ENCODE measurements at regions not wholly inside any gene's neighbourhood (a gene's known extent, or its start where the extent isn't known, plus 50 kb on each side); places are given as distances from the start of the nearest gene placed in this dataset.
"Not testable (repeated sequence)": the region's sequence is repeated elsewhere in the genome, so short reads cannot be mapped to it uniquely, and the experiment has no call there.

DNA sequence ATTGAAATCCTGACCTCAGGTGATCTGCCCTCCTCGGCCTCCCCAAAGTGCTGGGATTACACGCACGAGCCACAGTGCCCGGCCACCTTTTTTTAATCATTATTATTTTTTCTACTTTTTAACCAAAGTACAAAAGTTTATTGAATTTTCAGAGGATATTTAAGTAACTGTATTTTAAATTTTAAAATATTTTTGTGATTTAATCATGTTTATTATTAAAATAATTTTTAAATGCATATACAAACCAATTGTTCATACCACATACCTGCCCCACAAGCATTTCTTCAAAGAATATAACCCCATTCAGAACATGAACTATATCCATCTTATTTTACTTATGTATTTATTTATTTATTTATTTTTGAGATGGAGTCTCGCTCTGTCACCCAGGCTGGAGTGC is 163.6 kb upstream of the MAP2 start:
- H3K4me3 ChIP-seq (ENCODE audit: control insufficient read depth in 2 of 3, extremely low read depth in 1 of 3, insufficient read depth in 2 of 3, low read depth in 1 of 3, low read length in 3 of 3), result no peak overlapping the region
- dilution Hi-C loops (cut with MboI; ENCODE audit: extremely low pct_ligation_motif_present, low sequenced_read_pairs), result no loop called here
- no peak for DNase-seq (ENCODE audit: low read depth, low spot score)
- H3K36me3 ChIP-seq (ENCODE audit: control insufficient read depth in 2 of 2, extremely low read depth in 1 of 2, insufficient read depth in 2 of 2, low read length in 2 of 2), result no peaks in the 10 kb centered on the region
- H2AFZ ChIP-seq (ENCODE audit: control insufficient read depth, low read length), result no peak overlapping the region
- H3K79me2 ChIP-seq (ENCODE audit: control insufficient read depth, insufficient read depth, low read length), result no peaks in the 10 kb centered on the region
- no peaks in the 10 kb centered on the region for H3K9me3 ChIP-seq (ENCODE audit: control insufficient read depth, low read depth, low read length)
- no peaks in the 10 kb centered on the region for H3K9me1 ChIP-seq (ENCODE audit: control insufficient read depth, extremely low read depth, insufficient read depth, low read length)
- no peak for TF ChIP-seq EZH2 (IDR thresholded peaks at IDR 0.05; ENCODE audit: low read length)
- TF ChIP-seq CTCF (optimal IDR thresholded peaks at IDR 0.05 in 1 of 3, IDR thresholded peaks at IDR 0.05 in 1 of 3, conservative IDR thresholded peaks at IDR 0.05 in 1 of 3; ENCODE audit: extremely low read depth in 1 of 3, insufficient read depth in 2 of 3, low read length in 3 of 3), result no peak
- H3K4me1 ChIP-seq (ENCODE audit: control insufficient read depth, extremely low read depth, insufficient read depth, low read length), result no peaks in the 10 kb centered on the region
- H4K20me1 ChIP-seq (ENCODE audit: control insufficient read depth, extremely low read depth, insufficient read depth, low read length), result no peaks in the 10 kb centered on the region
- H3K9ac ChIP-seq (ENCODE audit: control insufficient read depth, extremely low read depth, insufficient read depth, low read length), result no peak overlapping the region
- no peak overlapping the region for H3K27ac ChIP-seq (ENCODE audit: control insufficient read depth, insufficient read depth, low read length)
- no peaks in the 10 kb centered on the region for H3K27me3 ChIP-seq (ENCODE audit: control insufficient read depth, extremely low read depth, insufficient read depth, low read length)
- H3K4me2 ChIP-seq (ENCODE audit: control insufficient read depth, extremely low read depth, insufficient read depth, low read depth, low read length), result no peak overlapping the region
- no peak for FAIRE-seq

DNA sequence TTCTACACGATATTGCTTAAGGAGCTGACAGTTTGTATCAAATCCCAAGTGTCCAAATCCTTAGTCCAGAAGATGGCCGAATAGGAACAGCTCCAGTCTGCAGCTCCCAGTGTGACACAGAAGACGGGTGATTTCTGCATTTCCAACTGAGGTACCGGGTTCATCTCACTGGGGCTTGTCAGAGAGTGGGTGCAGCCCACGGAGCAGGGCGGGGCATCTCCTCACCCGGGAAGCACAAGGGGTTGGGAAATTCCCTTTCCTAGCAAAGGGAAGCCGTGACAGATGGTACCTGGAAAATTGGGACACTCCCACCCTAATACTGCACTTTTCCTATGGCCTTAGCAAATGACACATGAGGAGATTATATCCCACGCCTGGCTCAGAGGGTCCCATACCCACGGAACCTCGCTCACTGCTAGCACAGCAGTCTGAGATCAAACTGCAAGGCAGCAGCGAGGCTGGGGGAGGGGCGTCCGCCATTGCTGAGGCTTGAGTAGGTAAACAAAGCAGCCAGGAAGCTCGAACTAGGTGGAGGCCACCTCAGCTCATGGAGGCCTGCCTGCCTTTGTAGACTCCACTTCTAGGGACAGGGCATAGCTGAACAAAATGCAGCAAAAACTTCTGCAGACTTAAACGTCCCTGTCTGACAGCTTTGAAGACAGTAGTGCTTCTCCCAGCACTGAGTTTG is 162.3 kb upstream of the MAP2 start:
- FAIRE-seq; H3K4me1 ChIP-seq (ENCODE audit: control insufficient read depth, extremely low read depth, insufficient read depth, low read length); H3K9me1 ChIP-seq (ENCODE audit: control insufficient read depth, extremely low read depth, insufficient read depth, low read length); H3K9ac ChIP-seq (ENCODE audit: control insufficient read depth, extremely low read depth, insufficient read depth, low read length); H4K20me1 ChIP-seq (ENCODE audit: control insufficient read depth, extremely low read depth, insufficient read depth, low read length); dilution Hi-C loops (cut with MboI; ENCODE audit: extremely low pct_ligation_motif_present, low sequenced_read_pairs); H3K36me3 ChIP-seq (ENCODE audit: control insufficient read depth in 2 of 2, extremely low read depth in 1 of 2, insufficient read depth in 2 of 2, low read length in 2 of 2); H3K4me3 ChIP-seq (ENCODE audit: control insufficient read depth in 2 of 3, extremely low read depth in 1 of 3, insufficient read depth in 2 of 3, low read depth in 1 of 3, low read length in 3 of 3); H3K9me3 ChIP-seq (ENCODE audit: control insufficient read depth, low read depth, low read length); DNase-seq (ENCODE audit: low read depth, low spot score); H3K79me2 ChIP-seq (ENCODE audit: control insufficient read depth, insufficient read depth, low read length); H2AFZ ChIP-seq (ENCODE audit: control insufficient read depth, low read length); H3K27ac ChIP-seq (ENCODE audit: control insufficient read depth, insufficient read depth, low read length); H3K27me3 ChIP-seq (ENCODE audit: control insufficient read depth, extremely low read depth, insufficient read depth, low read length); H3K4me2 ChIP-seq (ENCODE audit: control insufficient read depth, extremely low read depth, insufficient read depth, low read depth, low read length): not testable (repeated sequence)

GRCh38 chr2:209269024-209269423 is 154.8 kb upstream of the MAP2 start:
- Histone ChIP-seq H3K9me3 (ENCODE audit: control insufficient read depth, low read depth, low read length) (no peaks in the 10 kb centered on the region), H3K4me3 (ENCODE audit: control insufficient read depth in 2 of 3, extremely low read depth in 1 of 3, insufficient read depth in 2 of 3, low read depth in 1 of 3, low read length in 3 of 3) (no peak overlapping the region), H3K36me3 (ENCODE audit: control insufficient read depth in 2 of 2, extremely low read depth in 1 of 2, insufficient read depth in 2 of 2, low read length in 2 of 2) (no peaks in the 10 kb centered on the region), H3K4me2 (ENCODE audit: control insufficient read depth, extremely low read depth, insufficient read depth, low read depth, low read length) (no peak overlapping the region), H4K20me1 (ENCODE audit: control insufficient read depth, extremely low read depth, insufficient read depth, low read length) (no peaks in the 10 kb centered on the region), H3K9ac (ENCODE audit: control insufficient read depth, extremely low read depth, insufficient read depth, low read length) (no peak overlapping the region), H3K27ac (ENCODE audit: control insufficient read depth, insufficient read depth, low read length) (no peak overlapping the region), H3K27me3 (ENCODE audit: control insufficient read depth, extremely low read depth, insufficient read depth, low read length) (no peaks in the 10 kb centered on the region), H3K9me1 (ENCODE audit: control insufficient read depth, extremely low read depth, insufficient read depth, low read length) (no peaks in the 10 kb centered on the region), H3K4me1 (ENCODE audit: control insufficient read depth, extremely low read depth, insufficient read depth, low read length) (no peaks in the 10 kb centered on the region), H2AFZ (ENCODE audit: control insufficient read depth, low read length) (no peak overlapping the region), H3K79me2 (ENCODE audit: control insufficient read depth, insufficient read depth, low read length) (no peaks in the 10 kb centered on the region)
- DNase-seq (ENCODE audit: low read depth, low spot score), result no peak
- TF ChIP-seq EZH2 (IDR thresholded peaks at IDR 0.05; ENCODE audit: low read length) (no peak), CTCF (optimal IDR thresholded peaks at IDR 0.05 in 1 of 3, IDR thresholded peaks at IDR 0.05 in 1 of 3, conservative IDR thresholded peaks at IDR 0.05 in 1 of 3; ENCODE audit: extremely low read depth in 1 of 3, insufficient read depth in 2 of 3, low read length in 3 of 3) (no peak)
- dilution Hi-C loops (cut with MboI; ENCODE audit: extremely low pct_ligation_motif_present, low sequenced_read_pairs), result no loop called here
- FAIRE-seq, result no peak

Measured in keratinocyte (primary cell).